Frontal cortex (tissue), 3 donors: ENCODE measurements at regions not wholly inside any gene's neighbourhood (a gene's known extent, or its start where the extent isn't known, plus 50 kb on each side); places are given as distances from the start of the nearest gene placed in this dataset.

Experiments used
- DNase-seq, 2 donors: peaks; one replicate each; pipeline ENCODE4 v3.0.0; 2012; ENCODE audit warnings: low spot score in 2 of 2
- FAIRE-seq: peaks from 2 replicates; lab custom pipeline; 2012; peaks lifted over from hg19 to GRCh38; lab: Jason Lieb, UNC
- donor health status: control.
- donor health status: control.
- donor health status: control.

- DNase-seq, result peak; percentile 63 to 73
- FAIRE-seq, result no peak
Measured at GRCh38 chr6:26195376-26195923, 108.2 kb downstream of the HFE start.

GRCh38 chr6:26195924-26196845, 109.0 kb downstream of the HFE start:
- FAIRE-seq (no peak), DNase-seq (no peak)

GRCh38 chr6:26196846-26197635, 109.8 kb downstream of the HFE start:
- DNase-seq, result peak; percentile 59 to 70
- FAIRE-seq, result no peak

GRCh38 chr6:26197636-26197932, 110.4 kb downstream of the HFE start:
- FAIRE-seq, result no peak
- DNase-seq, result no peak

GRCh38 chr6:26197933-26198721, 110.9 kb downstream of the HFE start:
- FAIRE-seq, result no peak
- no peak for DNase-seq

- FAIRE-seq (no peak), DNase-seq (no peak)
Measured at GRCh38 chr6:26198722-26199056, 111.5 kb downstream of the HFE start.

- DNase-seq, result peak; percentile 58 to 63
- peak; percentile 71 for FAIRE-seq
Measured at GRCh38 chr6:26199057-26199772, 112.0 kb downstream of the HFE start.

GRCh38 chr6:26199773-26200764, 112.8 kb downstream of the HFE start:
- FAIRE-seq (no peak), DNase-seq (no peak)

GRCh38 chr6:26200918-26201721, 113.9 kb downstream of the HFE start:
- FAIRE-seq, result no peak

GRCh38 chr6:26202201-26202611, 115.0 kb downstream of the HFE start:
- FAIRE-seq, result no peak
- no peak for DNase-seq

More at GRCh38 chr6:26200918-26201721, 113.9 kb downstream of the HFE start:
- DNase-seq, result no peak

- FAIRE-seq (no peak), DNase-seq (no peak)
Measured at GRCh38 chr6:26202811-26203583, 115.8 kb downstream of the HFE start.

- no peak for FAIRE-seq
Measured at GRCh38 chr6:26204332-26205160, 117.3 kb downstream of the HFE start.

GRCh38 chr6:26205161-26205624, 118.0 kb downstream of the HFE start:
- DNase-seq (no peak), FAIRE-seq (no peak)

More at GRCh38 chr6:26204332-26205160, 117.3 kb downstream of the HFE start:
- peak; percentile 80 to 81 for DNase-seq

- DNase-seq (no peak), FAIRE-seq (no peak)
Measured at GRCh38 chr6:26205625-26206574, 118.7 kb downstream of the HFE start.
